ENCODE measurements at regions not wholly inside any gene's neighbourhood (a gene's known extent, or its start where the extent isn't known, plus 50 kb on each side); places are given as distances from the start of the nearest gene placed in this dataset.
"Not testable (repeated sequence)": the region's sequence is repeated elsewhere in the genome, so short reads cannot be mapped to it uniquely, and the experiment has no call there.

- not testable (repeated sequence) for FAIRE-seq
Measured at GRCh38 chr16:29177888-29178726, 193.3 kb downstream of the LAT start.

GRCh38 chr16:29177203-29177887, 192.5 kb downstream of the LAT start:
- FAIRE-seq, result not testable (repeated sequence)

- not testable (repeated sequence) for FAIRE-seq
Measured at GRCh38 chr16:29176822-29177202, 192.0 kb downstream of the LAT start.

GRCh38 chr16:29176154-29176470, 191.3 kb downstream of the LAT start:
- not testable (repeated sequence) for FAIRE-seq

- not testable (repeated sequence) for FAIRE-seq
Measured at GRCh38 chr16:29175411-29176153, 190.7 kb downstream of the LAT start.

GRCh38 chr16:29173371-29174305, 188.8 kb downstream of the LAT start:
- not testable (repeated sequence) for FAIRE-seq

- not testable (repeated sequence) for FAIRE-seq
Measured at GRCh38 chr16:29172098-29172724, 187.4 kb downstream of the LAT start.

GRCh38 chr16:29171296-29171695, 186.4 kb downstream of the LAT start:
- not testable (repeated sequence) for FAIRE-seq

- not testable (repeated sequence) for FAIRE-seq
Measured at GRCh38 chr16:29170393-29171119, 185.7 kb downstream of the LAT start.

- not testable (repeated sequence) for FAIRE-seq
Measured at GRCh38 chr16:29169295-29169994, 184.6 kb downstream of the LAT start.

GRCh38 chr16:29168515-29169259, 183.8 kb downstream of the LAT start:
- not testable (repeated sequence) for FAIRE-seq

GRCh38 chr16:29164442-29165089, 179.7 kb downstream of the LAT start:
- FAIRE-seq, result not testable (repeated sequence)

- FAIRE-seq, result not testable (repeated sequence)
Measured at GRCh38 chr16:29160171-29160570, 175.3 kb downstream of the LAT start.

GRCh38 chr16:29159603-29160002, 174.8 kb downstream of the LAT start:
- not testable (repeated sequence) for FAIRE-seq

GRCh38 chr16:29158785-29159184, 173.9 kb downstream of the LAT start:
- no peak for FAIRE-seq

GRCh38 chr16:29158031-29158784, 173.4 kb downstream of the LAT start:
- FAIRE-seq, result not testable (repeated sequence)

- FAIRE-seq, result not testable (repeated sequence)
Measured at GRCh38 chr16:29157051-29157923, 172.4 kb downstream of the LAT start.

Measured in islet of Langerhans (tissue), 1 donor.